ENCODE measurements at regions not wholly inside any gene's neighbourhood (a gene's known extent, or its start where the extent isn't known, plus 50 kb on each side); places are given as distances from the start of the nearest gene placed in this dataset.

DNA sequence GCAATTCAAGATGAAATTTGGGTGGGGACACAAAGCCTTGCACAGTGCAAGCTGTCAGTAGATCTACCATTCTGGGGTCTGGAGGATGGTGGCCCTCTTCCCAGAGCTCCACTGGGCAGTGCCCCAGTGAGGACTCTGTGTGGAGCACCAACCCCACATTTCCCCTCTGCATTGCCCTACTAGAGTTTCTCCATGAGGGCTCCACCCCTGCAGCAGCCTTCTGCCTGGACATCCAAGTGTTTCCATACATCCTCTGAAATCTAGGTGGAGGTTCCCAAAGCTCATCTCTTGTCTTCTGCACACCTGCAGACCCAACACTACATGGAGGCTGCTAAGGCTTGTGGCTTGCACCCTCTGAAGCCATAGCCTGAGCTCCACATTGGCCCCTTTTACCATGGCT, 402.3 kb downstream of the RAB28 start:
- no peak for DNase-seq (ENCODE audit: low read depth in 4 of 4, low spot score in 2 of 4)

GRCh38 chr4:13067077-13067476, 417.1 kb downstream of the RAB28 start:
- DNase-seq (ENCODE audit: low read depth in 4 of 4, low spot score in 2 of 4), result no peak

DNA sequence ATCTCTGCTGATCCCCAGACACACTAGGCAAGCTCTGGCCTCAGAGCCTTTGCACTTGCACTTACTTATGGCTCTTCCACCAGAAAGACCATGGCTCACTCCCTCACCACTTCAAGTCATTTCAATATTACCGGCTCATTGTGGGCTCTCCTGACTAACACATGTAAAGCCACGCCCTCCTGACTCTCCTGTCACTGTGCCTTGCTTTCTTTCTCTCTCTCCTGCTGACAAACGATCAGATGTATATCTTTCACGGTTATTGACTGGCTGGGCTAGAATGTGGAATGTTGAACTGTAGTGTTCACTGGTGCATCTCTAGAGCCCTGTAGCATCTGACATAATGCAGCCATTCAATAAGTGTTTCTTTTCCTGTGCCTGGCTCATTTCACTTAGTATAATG, 425.1 kb downstream of the RAB28 start:
- DNase-seq (ENCODE audit: low read depth in 4 of 4, low spot score in 2 of 4), result no peak

DNA sequence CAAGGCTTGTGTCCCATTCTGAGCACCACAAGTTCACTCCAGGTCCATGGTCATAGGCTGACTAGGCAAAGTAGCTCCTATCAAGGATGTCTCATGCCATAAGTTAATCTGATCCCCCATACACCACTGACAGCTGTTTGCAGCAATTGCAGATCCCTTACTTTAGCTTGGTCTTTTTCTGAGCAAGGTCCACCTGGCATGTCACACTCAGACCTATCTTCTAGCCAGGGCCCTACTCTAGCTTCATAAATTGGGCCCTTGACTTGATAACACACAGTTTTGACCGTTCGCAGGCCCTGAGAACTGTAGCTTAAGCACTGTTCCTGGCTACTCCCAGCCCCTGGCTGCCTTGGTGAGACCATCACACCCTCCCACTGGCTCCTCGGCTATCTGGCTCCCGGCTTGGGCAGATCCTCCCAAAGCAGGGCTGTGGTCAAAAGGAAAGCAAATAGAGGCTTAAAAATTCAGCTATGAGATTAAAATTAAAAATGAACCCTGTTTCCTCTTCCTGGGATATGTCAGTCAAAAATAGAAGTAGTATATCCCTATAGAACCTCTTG, 427.4 kb downstream of the RAB28 start:
- no peak for DNase-seq (ENCODE audit: low read depth in 4 of 4, low spot score in 2 of 4)

DNA sequence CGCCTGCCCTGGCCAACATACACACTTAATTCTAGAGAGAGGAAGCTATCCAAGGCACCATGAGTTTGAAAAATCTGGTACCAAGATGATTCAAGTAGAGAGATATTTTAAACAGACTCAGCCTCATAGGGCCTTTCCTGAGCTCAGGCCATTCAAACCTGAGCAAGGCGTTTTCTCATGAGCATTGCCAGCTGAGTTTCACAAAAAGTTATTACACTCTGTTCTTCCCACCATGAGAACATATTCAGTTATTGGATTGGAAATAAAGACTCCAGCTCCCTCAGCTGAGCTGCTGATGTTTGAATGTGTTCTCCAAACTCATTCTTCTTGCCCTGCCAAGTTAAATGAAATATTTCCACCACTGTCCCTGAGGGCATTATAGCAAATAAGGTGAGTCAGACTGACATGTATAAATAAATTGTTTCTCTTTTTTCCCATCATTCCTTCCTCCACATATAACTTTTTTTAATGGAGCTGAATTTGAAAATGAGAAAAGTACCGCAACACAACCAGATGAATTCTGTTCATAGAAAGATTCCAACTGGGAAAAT, 429.6 kb downstream of the RAB28 start:
- DNase-seq (ENCODE audit: low read depth in 4 of 4, low spot score in 2 of 4), result no peak

DNA sequence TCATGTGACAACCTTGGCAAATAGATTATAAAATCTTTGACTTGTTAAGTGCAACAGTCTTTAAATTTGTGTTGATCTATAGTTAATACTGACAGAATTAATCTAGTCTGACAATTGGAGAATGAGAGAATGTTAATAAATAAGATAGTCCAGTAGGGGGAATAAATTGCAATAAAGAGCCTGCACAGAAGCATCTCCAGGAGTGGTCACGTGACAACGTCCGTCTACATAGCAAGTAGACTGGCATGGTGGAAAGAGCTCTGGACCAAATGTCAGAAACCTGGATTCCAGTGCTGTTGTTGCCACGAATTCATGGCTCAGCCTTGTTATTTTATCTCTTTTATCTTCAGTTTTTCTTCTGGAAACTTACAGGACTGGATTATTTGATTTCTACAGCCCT, 436.5 kb downstream of the RAB28 start:
- DNase-seq (ENCODE audit: low read depth in 4 of 4, low spot score in 2 of 4), result no peak

DNA sequence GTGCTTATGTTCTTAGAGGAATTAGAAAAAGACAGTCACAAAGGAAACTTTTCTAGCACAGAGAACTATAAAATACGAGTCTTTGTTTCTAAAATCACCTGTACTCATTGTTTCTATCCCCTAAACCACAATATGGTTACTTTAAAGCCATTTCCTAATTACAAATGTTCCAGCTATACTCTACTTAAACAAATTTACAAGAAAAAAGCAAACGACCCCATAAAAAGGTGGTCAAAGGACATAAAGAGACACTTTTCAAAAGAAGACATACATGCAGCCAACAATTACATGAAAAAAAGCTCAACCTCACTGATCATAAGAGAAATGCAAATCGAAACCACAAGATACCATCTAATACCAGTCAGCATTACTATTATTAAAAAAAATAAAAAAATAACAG, 447.3 kb downstream of the RAB28 start:
- no peak for DNase-seq (ENCODE audit: low read depth in 4 of 4, low spot score in 2 of 4)

- no peak for DNase-seq (ENCODE audit: low read depth in 4 of 4, low spot score in 2 of 4)
Observed at GRCh38 chr4:13032936-13033335, 451.2 kb downstream of the RAB28 start.

DNA sequence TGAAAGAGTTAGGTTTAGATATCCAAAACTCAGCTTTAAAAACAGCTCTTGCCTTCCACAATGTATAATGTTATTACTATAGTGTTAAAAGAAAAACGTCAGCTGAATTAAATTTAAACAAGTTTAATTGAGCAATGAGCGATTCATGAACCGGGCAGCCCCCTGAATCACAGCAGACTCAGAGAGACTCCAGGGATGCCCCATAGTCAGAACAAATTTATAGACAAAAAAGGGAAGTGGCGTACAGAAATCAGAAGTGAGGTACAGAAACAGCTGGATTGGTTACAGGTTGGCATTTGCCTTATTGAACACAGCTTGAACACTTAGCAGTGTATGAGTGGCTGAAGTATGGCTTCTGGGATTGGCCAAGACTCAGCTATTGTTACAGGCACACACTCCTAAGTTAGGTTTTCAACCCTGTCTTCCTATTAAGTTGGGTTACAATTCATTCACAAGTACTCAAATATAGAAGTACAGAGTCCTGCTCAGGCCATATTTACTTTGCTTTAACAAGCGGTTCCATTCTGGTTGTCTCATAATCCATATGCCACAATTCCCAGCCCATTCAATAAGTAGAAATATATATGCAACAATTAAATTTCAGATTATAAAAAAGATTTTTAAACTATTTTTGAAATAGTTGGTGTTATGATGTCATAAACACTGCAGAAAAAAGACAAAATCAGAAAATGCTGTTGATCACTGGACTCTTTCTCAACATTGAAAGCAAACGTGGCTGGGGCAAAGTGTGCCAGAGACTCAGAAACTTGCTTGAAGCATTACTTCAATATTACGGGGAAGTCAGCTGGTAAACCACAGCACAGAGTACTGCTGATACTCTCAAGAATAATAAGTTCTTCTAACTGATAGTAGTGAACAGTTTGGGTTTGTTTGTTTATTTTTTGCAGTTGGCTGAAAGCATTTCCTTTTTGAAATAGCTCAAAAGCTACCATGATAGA, 459.7 kb downstream of the RAB28 start:
- DNase-seq (ENCODE audit: low read depth in 4 of 4, low spot score in 2 of 4), result no peak

DNA sequence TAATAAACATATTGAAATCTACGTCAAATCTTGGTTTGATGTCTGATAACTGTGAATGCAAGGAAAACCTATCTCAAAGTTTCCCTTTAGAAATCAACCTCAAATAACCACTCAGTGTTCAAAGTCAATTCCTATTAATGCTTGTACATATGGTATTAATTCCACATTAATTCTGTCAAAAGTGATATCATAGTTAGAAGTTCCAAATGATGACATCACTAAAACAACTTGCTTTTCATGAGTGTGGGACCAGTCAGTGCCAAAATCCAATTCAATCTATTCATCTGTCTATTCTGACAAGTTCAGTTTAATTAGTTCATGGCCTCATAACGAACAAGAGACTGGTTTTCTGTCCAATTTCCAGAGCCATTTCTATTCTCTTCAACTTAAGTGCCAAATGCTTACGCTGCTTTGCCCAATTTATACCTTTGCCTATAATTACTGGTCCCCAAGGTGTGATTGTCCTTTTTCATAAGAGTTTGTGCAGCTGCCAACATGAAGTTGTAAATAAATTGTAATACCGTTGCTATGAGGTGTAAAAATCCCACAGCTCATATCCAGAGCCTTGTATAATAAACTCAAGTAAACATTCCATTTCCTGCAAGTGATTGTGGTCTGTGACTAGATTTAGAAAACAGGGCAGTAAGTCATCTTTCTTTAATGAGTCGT, 476.2 kb downstream of the RAB28 start:
- no peak for DNase-seq (ENCODE audit: low read depth in 4 of 4, low spot score in 2 of 4)

- no peak for DNase-seq (ENCODE audit: low read depth in 4 of 4, low spot score in 2 of 4)
Observed at GRCh38 chr4:12993923-12994322, 490.2 kb downstream of the RAB28 start.

- no peak for DNase-seq (ENCODE audit: low read depth in 4 of 4, low spot score in 2 of 4)
Observed at GRCh38 chr4:12987284-12987683, 496.9 kb downstream of the RAB28 start.

DNA sequence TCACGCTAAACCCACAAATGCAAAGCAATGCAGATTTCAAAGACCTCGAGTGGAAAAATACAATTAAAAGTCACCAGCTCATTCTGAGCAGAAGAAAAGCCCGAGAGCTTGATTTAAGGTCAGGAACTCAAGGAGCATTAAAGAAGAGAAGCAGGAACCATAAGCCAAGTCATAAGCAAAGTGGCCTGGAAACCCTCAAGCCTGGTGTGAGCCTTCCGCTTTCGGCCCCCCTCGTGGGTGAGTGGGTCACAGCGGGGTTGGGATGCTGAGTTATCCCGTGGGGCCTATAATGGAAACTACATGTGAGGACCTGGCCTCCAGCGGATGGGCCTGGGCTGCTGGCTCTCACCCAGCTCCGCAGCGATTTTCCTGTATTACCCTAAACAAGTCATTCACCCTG, 504.3 kb downstream of the RAB28 start:
- no peak for DNase-seq (ENCODE audit: low read depth in 4 of 4, low spot score in 2 of 4)

- no peak for DNase-seq (ENCODE audit: low read depth in 4 of 4, low spot score in 2 of 4)
Observed at GRCh38 chr4:12978310-12978709, 505.8 kb downstream of the RAB28 start.

GRCh38 chr4:12975511-12975910, 508.6 kb downstream of the RAB28 start:
- DNase-seq (ENCODE audit: low read depth in 4 of 4, low spot score in 2 of 4), result no peak

- no peak for DNase-seq (ENCODE audit: low read depth in 4 of 4, low spot score in 2 of 4)
Observed at GRCh38 chr4:12973522-12973921, 510.6 kb downstream of the RAB28 start.

GRCh38 chr4:12968345-12968744, 515.8 kb downstream of the RAB28 start:
- no peak for DNase-seq (ENCODE audit: low read depth in 4 of 4, low spot score in 2 of 4)

DNA sequence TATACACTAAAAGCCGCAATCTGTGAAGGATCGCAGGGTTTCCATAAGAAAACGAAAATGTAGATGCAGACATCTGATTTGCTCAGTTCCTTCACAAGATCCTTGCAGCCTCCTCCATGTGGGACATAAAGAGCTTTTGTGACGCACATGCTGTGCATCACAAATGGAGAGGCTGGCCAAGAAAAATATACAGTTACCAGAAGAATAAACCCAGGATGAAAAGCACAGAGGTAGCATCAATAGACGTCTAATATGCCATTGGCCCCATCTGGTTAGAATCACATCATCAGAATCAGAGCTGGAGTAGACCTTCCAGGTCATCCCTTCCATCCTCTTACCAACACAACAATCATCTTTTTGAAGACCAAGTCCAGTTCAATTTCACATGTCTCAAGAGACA, 517.4 kb downstream of the RAB28 start:
- no peak for DNase-seq (ENCODE audit: low read depth in 4 of 4, low spot score in 2 of 4)

DNA sequence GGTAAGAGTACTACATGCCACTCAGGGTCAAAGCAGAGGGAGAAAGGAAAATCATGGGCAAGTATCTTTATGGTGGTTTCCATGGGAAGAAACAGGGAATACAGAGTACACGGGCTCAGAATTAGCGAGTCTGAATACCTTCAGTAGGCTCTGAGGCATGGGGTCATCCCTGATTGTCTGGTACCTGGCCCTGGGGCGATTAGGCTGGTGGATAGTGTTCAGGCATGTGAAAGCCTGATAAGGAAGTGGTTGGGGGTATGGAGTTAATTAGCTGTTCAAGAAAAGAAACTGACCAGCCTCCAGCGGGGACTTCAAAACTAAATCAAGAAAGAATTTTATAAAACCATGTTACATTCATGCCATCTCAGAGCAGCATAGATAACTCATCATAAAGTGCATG, 518.8 kb downstream of the RAB28 start:
- DNase-seq (ENCODE audit: low read depth in 4 of 4, low spot score in 2 of 4), result no peak

- DNase-seq (ENCODE audit: low read depth in 4 of 4, low spot score in 2 of 4), result no peak
Observed at GRCh38 chr4:12963912-12964311, 520.2 kb downstream of the RAB28 start.

- DNase-seq (ENCODE audit: low read depth in 4 of 4, low spot score in 2 of 4), result no peak
Observed at GRCh38 chr4:12963291-12963690, 520.8 kb downstream of the RAB28 start.

All from left renal cortex interstitium (tissue), 4 donors.